Gastroesophageal sphincter (tissue), 4 donors: ENCODE measurements at regions not wholly inside any gene's neighbourhood (a gene's known extent, or its start where the extent isn't known, plus 50 kb on each side); places are given as distances from the start of the nearest gene placed in this dataset.

Source experiments
- ATAC-seq: fragments of 150-250 bp; one replicate; pipeline ENCODE4 v1.9.1; 2016; ENCODE audit warnings: mild to moderate bottlenecking, moderate library complexity
- H3K27ac ChIP-seq, 4 donors: fragments of 200-600 bp; sonication (generic) in 3 of 4; 1 replicate in 3 of 4; 2 replicates in 1 of 4; pipeline ENCODE4 v1.5.1; 2016 to 2019
- H3K27me3 ChIP-seq: fragments of 200-600 bp; sonication (generic); one replicate; pipeline ENCODE4 v1.5.1; 2019
- H3K36me3 ChIP-seq, 2 donors: fragments of 200-600 bp; sonication (generic); one replicate each; pipeline ENCODE4 v1.5.1; 2019; ENCODE audit warnings: control low read depth in 1 of 2
- H3K4me1 ChIP-seq, 3 donors: fragments of 200-600 bp; sonication (generic); 1 replicate in 2 of 3; 2 replicates in 1 of 3; pipeline ENCODE4 v1.5.1; 2016 to 2019; ENCODE audit warnings: control low read depth in 2 of 3
- H3K4me3 ChIP-seq, 2 donors: fragments of 200-600 bp; sonication (generic); one replicate each; pipeline ENCODE4 v1.5.1; 2019; ENCODE audit warnings: mild to moderate bottlenecking in 1 of 2, moderate library complexity in 1 of 2
- H3K9me3 ChIP-seq, 3 donors: fragments of 200-600 bp; sonication (generic); one replicate each; pipeline ENCODE4 v1.5.1; 2017 to 2019; ENCODE audit warnings: control low read depth in 2 of 3
- CTCF ChIP-seq, 4 experiments: fragments of 200-600 bp in 2 of 4; fragments of 450-650 bp in 2 of 4; sonication (generic) in 1 of 4; IDR thresholded peaks; one replicate each; pipeline ENCODE4 v1.5.1; 2017 to 2019; ENCODE audit warnings: antibody characterized with exemption in 4 of 4, mild to moderate bottlenecking in 2 of 4, moderate library complexity in 2 of 4
- EP300 ChIP-seq: sonication (generic); formaldehyde crosslinking; IDR thresholded peaks from one replicate; pipeline ENCODE4 v1.6.1; 2017; ENCODE audit warnings: antibody characterized with exemption, mild to moderate bottlenecking
- POLR2A ChIP-seq, 2 donors: fragments of 450-650 bp; IDR thresholded peaks; one replicate each; pipeline ENCODE4 v1.6.1; 2017; ENCODE audit warnings: antibody characterized with exemption in 2 of 2, mild to moderate bottlenecking in 2 of 2, moderate library complexity in 1 of 2
- POLR2AphosphoS5 ChIP-seq: sonication (generic); formaldehyde crosslinking; IDR thresholded peaks from one replicate; pipeline ENCODE4 v1.6.1; 2017; ENCODE audit warnings: antibody characterized with exemption
- WGBS, 2 donors: methylation state at CpG; one replicate each; pipeline ENCODE4 v1.1.5; 2018; ENCODE audit warnings: low coverage in 1 of 2; 5-methylcytosine and 5-hydroxymethylcytosine counted together

GRCh38 chr6:62492192-62492822 is 206.3 kb upstream of the KHDRBS2 start:
- peaks cover 0 to 5% (median 0%) of the 10 kb centered on the region in 3 donors for H3K9me3 ChIP-seq
- H3K36me3 ChIP-seq = no peaks in the 10 kb centered on the region
- WGBS, 2 donors = 87 to 100% methylated on average over 1 to 3 of the region's 11 CpGs
- H3K4me3 ChIP-seq = no peak overlapping the region
- H3K27ac ChIP-seq = no peak overlapping the region
- no peak for ATAC-seq
- H3K4me1 ChIP-seq = no peaks in the 10 kb centered on the region
- TF ChIP-seq CTCF (IDR thresholded peaks at IDR 0.05) (no peak), POLR2A (IDR thresholded peaks at IDR 0.05) (no peak), POLR2AphosphoS5 (no peak), EP300 (no peak)
- H3K27me3 ChIP-seq = no peaks in the 10 kb centered on the region

GRCh38 chr6:62480544-62480943 is 194.5 kb upstream of the KHDRBS2 start:
- 75 to 88% methylated on average over 1 of the region's 1 CpG for WGBS, 2 donors
- no peak overlapping the region for H3K27ac ChIP-seq
- no peaks in the 10 kb centered on the region for H3K4me1 ChIP-seq
- H3K9me3 ChIP-seq = no peaks in the 10 kb centered on the region
- no peaks in the 10 kb centered on the region for H3K36me3 ChIP-seq
- no peak overlapping the region for H3K4me3 ChIP-seq
- no peak for ATAC-seq
- TF ChIP-seq POLR2A (IDR thresholded peaks at IDR 0.05) (no peak), POLR2AphosphoS5 (no peak), EP300 (no peak)
- H3K27me3 ChIP-seq = no peaks in the 10 kb centered on the region

- Histone ChIP-seq H3K27me3 (no peaks in the 10 kb centered on the region), H3K4me3 (no peak overlapping the region), H3K36me3 (no peaks in the 10 kb centered on the region), H3K27ac (no peak overlapping the region), H3K9me3 (no peaks in the 10 kb centered on the region), H3K4me1 (no peaks in the 10 kb centered on the region)
- TF ChIP-seq POLR2AphosphoS5 (no peak), CTCF (IDR thresholded peaks at IDR 0.05) (no peak), POLR2A (IDR thresholded peaks at IDR 0.05) (no peak), EP300 (no peak)
- no peak for ATAC-seq
- WGBS, 2 donors = 68 to 76% methylated on average over 4 of the region's 4 CpGs
These were observed 193.7 kb upstream of the KHDRBS2 start for GRCh38 chr6:62479697-62480220.

- TF ChIP-seq CTCF (IDR thresholded peaks at IDR 0.05) (no peak), EP300 (no peak), POLR2AphosphoS5 (no peak), POLR2A (IDR thresholded peaks at IDR 0.05) (no peak)
- ATAC-seq = no peak
- H3K27ac ChIP-seq = no peak overlapping the region
- H3K4me1 ChIP-seq = no peaks in the 10 kb centered on the region
- no peaks in the 10 kb centered on the region for H3K9me3 ChIP-seq
- H3K4me3 ChIP-seq = no peak overlapping the region
- no peaks in the 10 kb centered on the region for H3K36me3 ChIP-seq
- 94% methylated on average over 3 of the region's 3 CpGs; no CpG with 5 or more reads in 1 of the 2 donors for WGBS, 2 donors
- H3K27me3 ChIP-seq = no peaks in the 10 kb centered on the region
These were observed 188.8 kb upstream of the KHDRBS2 start for GRCh38 chr6:62474793-62475192.

- no peak overlapping the region for H3K4me3 ChIP-seq
- WGBS, 2 donors = 86 to 92% methylated on average over 2 of the region's 2 CpGs
- no peaks in the 10 kb centered on the region for H3K4me1 ChIP-seq
- no peak overlapping the region for H3K27ac ChIP-seq
- no peaks in the 10 kb centered on the region for H3K36me3 ChIP-seq
- H3K27me3 ChIP-seq = no peaks in the 10 kb centered on the region
- TF ChIP-seq POLR2A (IDR thresholded peaks at IDR 0.05) = no peak
- no peak for TF ChIP-seq CTCF (IDR thresholded peaks at IDR 0.05)
- TF ChIP-seq EP300 = no peak
- TF ChIP-seq POLR2AphosphoS5 = no peak
- H3K9me3 ChIP-seq = no peaks in the 10 kb centered on the region
- no peak for ATAC-seq
These were observed 180.6 kb upstream of the KHDRBS2 start for GRCh38 chr6:62466607-62467006.
